ENCODE measurements at regions not wholly inside any gene's neighbourhood (a gene's known extent, or its start where the extent isn't known, plus 50 kb on each side); places are given as distances from the start of the nearest gene placed in this dataset.
A peak's percentile ranks its signal among the peaks of the same experiment; 100 is the strongest.
"Not testable (repeated sequence)": the region's sequence is repeated elsewhere in the genome, so short reads cannot be mapped to it uniquely, and the experiment has no call there.

DNA sequence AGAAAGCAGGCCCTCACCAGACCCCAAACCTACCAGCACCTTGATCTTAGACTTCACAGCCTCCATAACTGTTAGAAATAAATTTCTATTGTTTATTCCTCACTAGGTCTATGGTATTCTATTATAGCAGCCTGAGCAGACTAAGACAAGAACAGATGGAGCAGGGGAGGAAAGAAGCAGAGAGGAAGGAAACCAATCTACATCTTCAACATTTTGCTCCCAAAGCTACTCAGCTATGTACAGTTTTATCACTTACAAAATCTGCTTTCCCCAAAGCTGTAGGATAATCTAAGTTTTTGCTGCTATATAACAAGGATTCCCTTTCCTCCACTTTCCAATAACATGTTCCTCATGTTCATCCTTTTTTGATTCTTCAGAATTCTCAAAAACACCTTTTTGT lies 274.4 kb upstream of the CHAC2 start:
- no peaks in the 10 kb centered on the region for H3K36me3 Mint-ChIP-seq (ENCODE audit: insufficient read depth)
- no peaks in the 10 kb centered on the region for H3K9me3 Mint-ChIP-seq (ENCODE audit: low read depth)
- no peak overlapping the region for H3K4me3 Mint-ChIP-seq (ENCODE audit: low read depth)
- DNase-seq (ENCODE audit: low spot score, unreplicated experiment) = no peak
- H3K4me1 Mint-ChIP-seq (ENCODE audit: low read depth) = no peaks in the 10 kb centered on the region
- TF ChIP-seq, protein P1, sequence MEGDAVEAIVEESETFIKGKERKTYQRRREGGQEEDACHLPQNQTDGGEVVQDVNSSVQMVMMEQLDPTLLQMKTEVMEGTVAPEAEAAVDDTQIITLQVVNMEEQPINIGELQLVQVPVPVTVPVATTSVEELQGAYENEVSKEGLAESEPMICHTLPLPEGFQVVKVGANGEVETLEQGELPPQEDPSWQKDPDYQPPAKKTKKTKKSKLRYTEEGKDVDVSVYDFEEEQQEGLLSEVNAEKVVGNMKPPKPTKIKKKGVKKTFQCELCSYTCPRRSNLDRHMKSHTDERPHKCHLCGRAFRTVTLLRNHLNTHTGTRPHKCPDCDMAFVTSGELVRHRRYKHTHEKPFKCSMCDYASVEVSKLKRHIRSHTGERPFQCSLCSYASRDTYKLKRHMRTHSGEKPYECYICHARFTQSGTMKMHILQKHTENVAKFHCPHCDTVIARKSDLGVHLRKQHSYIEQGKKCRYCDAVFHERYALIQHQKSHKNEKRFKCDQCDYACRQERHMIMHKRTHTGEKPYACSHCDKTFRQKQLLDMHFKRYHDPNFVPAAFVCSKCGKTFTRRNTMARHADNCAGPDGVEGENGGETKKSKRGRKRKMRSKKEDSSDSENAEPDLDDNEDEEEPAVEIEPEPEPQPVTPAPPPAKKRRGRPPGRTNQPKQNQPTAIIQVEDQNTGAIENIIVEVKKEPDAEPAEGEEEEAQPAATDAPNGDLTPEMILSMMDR (IDR thresholded peaks at IDR 0.05; ENCODE audit: unreplicated experiment) = no peak
- H3K27me3 Mint-ChIP-seq = no peaks in the 10 kb centered on the region
- no peak overlapping the region for H3K27ac Mint-ChIP-seq

DNA sequence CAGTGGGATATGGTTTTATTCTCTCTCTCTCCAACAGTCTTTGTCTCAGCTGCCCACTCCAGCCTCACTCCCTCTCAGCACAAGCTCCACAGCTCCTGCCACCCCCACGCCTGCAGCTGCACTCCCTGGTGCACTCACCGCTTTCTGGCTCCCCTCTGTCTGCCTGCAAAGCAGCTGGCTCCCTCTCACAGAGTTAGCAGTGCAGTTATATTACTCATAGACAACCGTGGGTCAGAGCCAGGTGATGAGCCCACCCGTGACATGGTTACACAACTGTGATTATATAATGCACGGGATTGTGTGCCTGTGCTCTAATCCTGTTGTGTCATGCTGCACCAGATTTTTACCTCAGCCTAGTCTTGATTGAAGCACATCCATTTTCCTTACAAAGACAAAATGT lies 276.9 kb upstream of the CHAC2 start:
- no peaks in the 10 kb centered on the region for H3K27me3 Mint-ChIP-seq
- H3K36me3 Mint-ChIP-seq (ENCODE audit: insufficient read depth) = no peaks in the 10 kb centered on the region
- TF ChIP-seq, protein P1 (IDR thresholded peaks at IDR 0.05; ENCODE audit: unreplicated experiment) = no peak
- DNase-seq (ENCODE audit: low spot score, unreplicated experiment) = no peak
- no peak overlapping the region for H3K4me3 Mint-ChIP-seq (ENCODE audit: low read depth)
- no peaks in the 10 kb centered on the region for H3K4me1 Mint-ChIP-seq (ENCODE audit: low read depth)
- H3K27ac Mint-ChIP-seq = no peak overlapping the region
- no peaks in the 10 kb centered on the region for H3K9me3 Mint-ChIP-seq (ENCODE audit: low read depth)

- H3K9me3 Mint-ChIP-seq (ENCODE audit: low read depth); H3K4me1 Mint-ChIP-seq (ENCODE audit: low read depth); H3K27me3 Mint-ChIP-seq; H3K36me3 Mint-ChIP-seq (ENCODE audit: insufficient read depth); H3K27ac Mint-ChIP-seq; DNase-seq (ENCODE audit: low spot score, unreplicated experiment); H3K4me3 Mint-ChIP-seq (ENCODE audit: low read depth): not testable (repeated sequence)
Measured at GRCh38 chr2:53486185-53486899, 281.3 kb upstream of the CHAC2 start.

DNA sequence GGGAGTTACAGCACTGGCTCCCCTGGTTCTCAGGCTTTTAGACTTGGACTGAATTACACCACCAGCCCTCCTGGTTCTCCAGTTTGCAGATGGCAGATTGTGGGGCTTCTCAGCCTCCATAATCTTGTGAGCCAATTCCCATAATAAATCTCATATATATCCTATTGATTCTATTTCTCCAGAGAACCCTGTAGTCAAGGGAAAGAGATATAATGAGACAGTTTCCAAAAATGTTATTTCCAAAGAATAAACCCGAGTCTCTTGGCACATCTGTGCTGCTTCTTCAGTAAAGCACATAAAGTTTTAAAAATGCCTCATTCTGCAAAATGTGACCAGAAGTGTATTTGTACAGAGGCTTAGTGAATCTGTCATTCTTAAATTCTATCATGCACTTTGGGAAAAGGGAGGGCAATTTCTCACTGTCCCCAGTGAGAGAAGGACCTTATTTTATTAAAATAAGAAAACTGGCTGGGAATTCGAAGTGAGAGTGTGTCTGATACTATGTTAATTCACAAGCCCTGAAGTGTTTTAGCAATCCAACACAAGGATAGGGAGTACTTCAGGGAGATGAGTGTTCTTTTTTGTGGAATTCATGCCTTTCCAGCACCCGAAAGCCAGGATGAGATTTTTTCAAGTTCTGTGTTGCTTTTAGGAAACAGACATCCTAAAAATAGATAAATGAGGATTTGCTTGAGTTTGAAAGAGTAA lies 282.4 kb upstream of the CHAC2 start:
- Mint-ChIP-seq H3K27ac (peak overlapping the region; percentile 64), H3K27me3 (no peaks in the 10 kb centered on the region), H3K36me3 (ENCODE audit: insufficient read depth) (no peaks in the 10 kb centered on the region), H3K9me3 (ENCODE audit: low read depth) (peaks cover 4% of the 10 kb centered on the region), H3K4me1 (ENCODE audit: low read depth) (no peaks in the 10 kb centered on the region), H3K4me3 (ENCODE audit: low read depth) (no peak overlapping the region)
- DNase-seq (ENCODE audit: low spot score, unreplicated experiment) = no peak
- TF ChIP-seq, protein P1 (IDR thresholded peaks at IDR 0.05; ENCODE audit: unreplicated experiment) = no peak

DNA sequence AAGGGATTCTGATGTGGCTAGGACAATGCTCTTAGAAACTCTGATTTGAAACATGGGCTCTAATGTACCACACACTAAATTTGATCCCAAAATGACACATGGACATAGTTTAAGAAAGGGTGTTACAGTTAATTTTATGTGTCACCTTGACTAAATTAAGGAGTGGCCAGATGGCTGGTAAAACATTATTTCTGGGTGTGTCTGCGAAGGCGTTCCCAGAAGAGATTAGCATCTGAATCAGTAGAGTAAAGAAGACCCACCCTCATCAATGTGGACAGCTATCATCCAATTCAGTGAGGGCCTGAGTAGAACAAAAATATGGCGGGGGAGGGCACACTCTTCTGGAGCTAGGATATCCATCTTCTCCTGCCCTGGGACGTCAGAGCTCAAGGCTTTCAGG lies 283.1 kb upstream of the CHAC2 start:
- Mint-ChIP-seq H3K4me1 (ENCODE audit: low read depth) (no peaks in the 10 kb centered on the region), H3K27ac (no peak overlapping the region), H3K9me3 (ENCODE audit: low read depth) (peaks cover 4% of the 10 kb centered on the region), H3K36me3 (ENCODE audit: insufficient read depth) (no peaks in the 10 kb centered on the region), H3K27me3 (no peaks in the 10 kb centered on the region), H3K4me3 (ENCODE audit: low read depth) (no peak overlapping the region)
- TF ChIP-seq, protein P1 (IDR thresholded peaks at IDR 0.05; ENCODE audit: unreplicated experiment) = no peak
- no peak for DNase-seq (ENCODE audit: low spot score, unreplicated experiment)

- TF ChIP-seq, protein P1 (IDR thresholded peaks at IDR 0.05; ENCODE audit: unreplicated experiment) = no peak
Measured at GRCh38 chr2:53477517-53477916, 290.1 kb upstream of the CHAC2 start.

More at GRCh38 chr2:53477517-53477916, 290.1 kb upstream of the CHAC2 start:
- H3K36me3 Mint-ChIP-seq (ENCODE audit: insufficient read depth) = no peaks in the 10 kb centered on the region
- H3K4me1 Mint-ChIP-seq (ENCODE audit: low read depth) = no peaks in the 10 kb centered on the region
- DNase-seq (ENCODE audit: low spot score, unreplicated experiment) = no peak
- H3K27ac Mint-ChIP-seq = no peak overlapping the region
- no peaks in the 10 kb centered on the region for H3K27me3 Mint-ChIP-seq
- H3K9me3 Mint-ChIP-seq (ENCODE audit: low read depth) = peaks cover 3% of the 10 kb centered on the region
- H3K4me3 Mint-ChIP-seq (ENCODE audit: low read depth) = no peak overlapping the region

Data from progenitor cell of endocrine pancreas (in vitro differentiated cells).